Transverse colon (tissue), 4 donors: ENCODE measurements at regions not wholly inside any gene's neighbourhood (a gene's known extent, or its start where the extent isn't known, plus 50 kb on each side); places are given as distances from the start of the nearest gene placed in this dataset.

Experiments
- POLR2A ChIP-seq: fragments of 450-650 bp; IDR thresholded peaks from one replicate; pipeline ENCODE4 v1.6.1; 2016; ENCODE audit warnings: antibody characterized with exemption, mild to moderate bottlenecking, moderate library complexity
- POLR2AphosphoS5 ChIP-seq, 3 donors: sonication (generic); formaldehyde crosslinking; IDR thresholded peaks; one replicate each; pipeline ENCODE4 v1.6.1; 2016; ENCODE audit warnings: antibody characterized with exemption in 3 of 3
- TF ChIP-seq, protein P1 (sequence below), 5 experiments: fragments of 200-600 bp in 3 of 5; fragments of 450-650 bp in 2 of 5; sonication (generic) in 3 of 5; IDR thresholded peaks; 1 replicate in 2 of 5; 2 replicates in 3 of 5; pipeline ENCODE4 v1.5.1; 2016 to 2017; ENCODE audit warnings: antibody characterized with exemption in 5 of 5, inconsistent platforms in 3 of 5, mild to moderate bottlenecking in 2 of 5, moderate library complexity in 1 of 5

DNA sequence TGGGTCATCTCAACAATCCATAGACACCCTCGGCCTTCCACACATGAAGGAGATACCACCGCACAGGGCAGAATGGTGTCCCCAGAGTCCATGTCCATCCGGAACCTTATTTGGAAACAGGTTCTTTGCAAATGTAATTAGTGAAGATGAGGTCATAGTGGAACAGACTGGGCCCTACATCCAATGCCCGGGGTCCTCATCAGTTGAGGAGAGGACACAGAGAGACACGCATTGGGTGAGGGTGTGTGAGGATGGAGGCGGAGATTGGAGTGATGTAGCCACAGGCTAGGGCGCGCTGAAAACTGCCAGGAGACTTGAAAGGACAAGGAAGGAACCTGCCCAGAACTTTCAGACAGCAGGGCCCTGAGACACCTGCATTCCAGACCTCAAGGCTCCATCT, 169.4 kb downstream of the ENGASE start:
- TF ChIP-seq, protein P1, sequence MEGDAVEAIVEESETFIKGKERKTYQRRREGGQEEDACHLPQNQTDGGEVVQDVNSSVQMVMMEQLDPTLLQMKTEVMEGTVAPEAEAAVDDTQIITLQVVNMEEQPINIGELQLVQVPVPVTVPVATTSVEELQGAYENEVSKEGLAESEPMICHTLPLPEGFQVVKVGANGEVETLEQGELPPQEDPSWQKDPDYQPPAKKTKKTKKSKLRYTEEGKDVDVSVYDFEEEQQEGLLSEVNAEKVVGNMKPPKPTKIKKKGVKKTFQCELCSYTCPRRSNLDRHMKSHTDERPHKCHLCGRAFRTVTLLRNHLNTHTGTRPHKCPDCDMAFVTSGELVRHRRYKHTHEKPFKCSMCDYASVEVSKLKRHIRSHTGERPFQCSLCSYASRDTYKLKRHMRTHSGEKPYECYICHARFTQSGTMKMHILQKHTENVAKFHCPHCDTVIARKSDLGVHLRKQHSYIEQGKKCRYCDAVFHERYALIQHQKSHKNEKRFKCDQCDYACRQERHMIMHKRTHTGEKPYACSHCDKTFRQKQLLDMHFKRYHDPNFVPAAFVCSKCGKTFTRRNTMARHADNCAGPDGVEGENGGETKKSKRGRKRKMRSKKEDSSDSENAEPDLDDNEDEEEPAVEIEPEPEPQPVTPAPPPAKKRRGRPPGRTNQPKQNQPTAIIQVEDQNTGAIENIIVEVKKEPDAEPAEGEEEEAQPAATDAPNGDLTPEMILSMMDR (IDR thresholded peaks at IDR 0.05), result no peak
- TF ChIP-seq POLR2A, result no peak
- TF ChIP-seq POLR2AphosphoS5 (IDR thresholded peaks at IDR 0.05), result no peak
